Upper lobe of right lung (tissue), 1 donor: ENCODE measurements at regions not wholly inside any gene's neighbourhood (a gene's known extent, or its start where the extent isn't known, plus 50 kb on each side); places are given as distances from the start of the nearest gene placed in this dataset.

Source experiments
- ATAC-seq: fragments of 200-7000 bp; cut with Tn5 transposase; one replicate; pipeline ENCODE4 v1.9.1; 2020; ENCODE audit warnings: mild to moderate bottlenecking, moderate library complexity
- DNase-seq: peaks from one replicate; pipeline ENCODE4 v3.0.0-alpha.2; 2020
- H3K27ac ChIP-seq: fragments of 200-600 bp; one replicate; pipeline ENCODE4 v1.8.0; 2022
- H3K27me3 ChIP-seq: fragments of 200-600 bp; one replicate; pipeline ENCODE4 v1.8.0; 2022; ENCODE audit warnings: mild to moderate bottlenecking
- H3K36me3 ChIP-seq: fragments of 200-600 bp; one replicate; pipeline ENCODE4 v1.8.0; 2022
- H3K4me1 ChIP-seq: fragments of 200-600 bp; one replicate; pipeline ENCODE4 v1.8.0; 2022
- H3K4me3 ChIP-seq: fragments of 200-600 bp; one replicate; pipeline ENCODE4 v1.8.0; 2022; ENCODE audit warnings: mild to moderate bottlenecking
- H3K9me3 ChIP-seq: fragments of 200-600 bp; one replicate; pipeline ENCODE4 v1.8.0; 2022
- CTCF ChIP-seq: fragments of 200-600 bp; IDR thresholded peaks from one replicate; pipeline ENCODE4 v1.8.0; 2022; ENCODE audit warnings: antibody characterized with exemption
- intact Hi-C: fragments of 100-400 bp; cut with DNase I; formaldehyde crosslinking; loops from one replicate; pipeline ENCODE4 v1.11.0; 2022
- donor health status: DM: no; HTN: yes; CAD: no; lungs with severe emphysema.

- Histone ChIP-seq H3K4me1 (peaks cover 11% of the 10 kb centered on the region), H3K27ac (no peak overlapping the region)
- no peak for DNase-seq
Observed at GRCh38 chr6:109298605-109299264, 83.5 kb downstream of the CD164 start.

GRCh38 chr6:109297406-109298110 is 84.7 kb downstream of the CD164 start:
- H3K4me1 ChIP-seq, result peaks cover 11% of the 10 kb centered on the region
- no peak overlapping the region for H3K27ac ChIP-seq
- TF ChIP-seq CTCF, result no peak
- no peak for DNase-seq
- H3K36me3 ChIP-seq, result no peaks in the 10 kb centered on the region
- H3K4me3 ChIP-seq, result no peak overlapping the region
- intact Hi-C loops, result no loop called here
- no peaks in the 10 kb centered on the region for H3K9me3 ChIP-seq
- no peaks in the 10 kb centered on the region for H3K27me3 ChIP-seq
- no peak for ATAC-seq

More at GRCh38 chr6:109298605-109299264, 83.5 kb downstream of the CD164 start:
- H3K27me3 ChIP-seq, result no peaks in the 10 kb centered on the region
- intact Hi-C loops, result no loop called here
- no peak for TF ChIP-seq CTCF
- no peaks in the 10 kb centered on the region for H3K36me3 ChIP-seq
- H3K4me3 ChIP-seq, result no peak overlapping the region
- H3K9me3 ChIP-seq, result no peaks in the 10 kb centered on the region
- ATAC-seq, result no peak

GRCh38 chr6:109296971-109297372 is 85.3 kb downstream of the CD164 start:
- ATAC-seq (no peak), DNase-seq (no peak)
- TF ChIP-seq CTCF, result no peak
- Histone ChIP-seq H3K36me3 (no peaks in the 10 kb centered on the region), H3K27ac (no peak overlapping the region), H3K4me3 (no peak overlapping the region), H3K4me1 (peaks cover 11% of the 10 kb centered on the region), H3K27me3 (no peaks in the 10 kb centered on the region), H3K9me3 (no peaks in the 10 kb centered on the region)
- intact Hi-C loops, result no loop called here

GRCh38 chr6:109296452-109296851 is 85.8 kb downstream of the CD164 start:
- no peak for DNase-seq
- ATAC-seq, result peak; percentile 69
- Histone ChIP-seq H3K4me1 (peaks cover 11% of the 10 kb centered on the region), H3K9me3 (no peaks in the 10 kb centered on the region), H3K4me3 (no peak overlapping the region), H3K27ac (no peak overlapping the region), H3K27me3 (no peaks in the 10 kb centered on the region), H3K36me3 (no peaks in the 10 kb centered on the region)
- intact Hi-C loops, result no loop called here
- TF ChIP-seq CTCF, result no peak

GRCh38 chr6:109295774-109296156 is 86.5 kb downstream of the CD164 start:
- peaks cover 11% of the 10 kb centered on the region for H3K4me1 ChIP-seq
- ATAC-seq (no peak), DNase-seq (no peak)
- H3K27me3 ChIP-seq, result no peaks in the 10 kb centered on the region
- H3K4me3 ChIP-seq, result no peak overlapping the region
- H3K9me3 ChIP-seq, result no peaks in the 10 kb centered on the region
- H3K36me3 ChIP-seq, result no peaks in the 10 kb centered on the region
- no peak overlapping the region for H3K27ac ChIP-seq
- intact Hi-C loops, result no loop called here
- no peak for TF ChIP-seq CTCF
